Sigmoid colon (tissue), 6 donors: ENCODE measurements at regions not wholly inside any gene's neighbourhood (a gene's known extent, or its start where the extent isn't known, plus 50 kb on each side); places are given as distances from the start of the nearest gene placed in this dataset.

ENCODE experiments used
- DNase-seq: peaks from one replicate; pipeline ENCODE4 v3.0.0-alpha.2; 2019
- H3K27ac ChIP-seq, 4 donors: fragments of 200-600 bp; sonication (generic); one replicate each; pipeline ENCODE4 v1.5.1; 2016 to 2019; ENCODE audit warnings: mild to moderate bottlenecking in 1 of 4
- H3K27me3 ChIP-seq, 3 donors: fragments of 200-600 bp; sonication (generic); one replicate each; pipeline ENCODE4 v1.5.1; 2019; ENCODE audit warnings: mild to moderate bottlenecking in 1 of 3
- H3K36me3 ChIP-seq, 4 donors: fragments of 200-600 bp; sonication (generic); one replicate each; pipeline ENCODE4 v1.5.1; 2016 to 2019
- H3K4me1 ChIP-seq, 4 donors: fragments of 200-600 bp; sonication (generic); one replicate each; pipeline ENCODE4 v1.5.1; 2017 to 2019
- H3K4me3 ChIP-seq, 4 donors: fragments of 200-600 bp; sonication (generic); one replicate each; pipeline ENCODE4 v1.5.1; 2017 to 2019; ENCODE audit warnings: mild to moderate bottlenecking in 2 of 4, moderate library complexity in 1 of 4
- H3K9me3 ChIP-seq, 4 donors: fragments of 200-600 bp in 3 of 4; sonication (generic) in 3 of 4; one replicate each; pipeline versions ENCODE4 v1.5.1 to v1.6.1; 2013 to 2019
- EP300 ChIP-seq, 4 donors: sonication (generic); formaldehyde crosslinking; IDR thresholded peaks; one replicate each; pipeline ENCODE4 v1.6.1; 2017; ENCODE audit warnings: antibody characterized with exemption in 4 of 4
- POLR2A ChIP-seq, 2 donors: fragments of 450-650 bp; IDR thresholded peaks; one replicate each; pipeline ENCODE4 v1.6.1; 2016; ENCODE audit warnings: antibody characterized with exemption in 2 of 2, mild to moderate bottlenecking in 2 of 2, moderate library complexity in 2 of 2
- POLR2AphosphoS5 ChIP-seq, 4 donors: sonication (generic); formaldehyde crosslinking; IDR thresholded peaks; one replicate each; pipeline ENCODE4 v1.6.1; 2017; ENCODE audit warnings: antibody characterized with exemption in 4 of 4
- WGBS, 2 donors: extraction: QIAGEN DNeasy Blood & Tissue Kit; methylation state at CpG; one replicate each; pipeline ENCODE4 v1.1.7; 2013; 5-methylcytosine and 5-hydroxymethylcytosine counted together
- intact Hi-C: fragments of 100-400 bp; cut with DNase I; formaldehyde crosslinking; loops from one replicate; pipeline ENCODE4 v1.15.1; 2023
- TF ChIP-seq, protein P1 (sequence below), 4 experiments: fragments of 450-650 bp in 3 of 4; fragments of 200-600 bp in 1 of 4; IDR thresholded peaks; one replicate each; pipeline ENCODE4 v1.5.1; 2016 to 2019; ENCODE audit warnings: antibody characterized with exemption in 4 of 4, mild to moderate bottlenecking in 3 of 4, moderate library complexity in 2 of 4
- donor health status: healthy with polysubstance abuse.
- donor health status: healthy.

DNA sequence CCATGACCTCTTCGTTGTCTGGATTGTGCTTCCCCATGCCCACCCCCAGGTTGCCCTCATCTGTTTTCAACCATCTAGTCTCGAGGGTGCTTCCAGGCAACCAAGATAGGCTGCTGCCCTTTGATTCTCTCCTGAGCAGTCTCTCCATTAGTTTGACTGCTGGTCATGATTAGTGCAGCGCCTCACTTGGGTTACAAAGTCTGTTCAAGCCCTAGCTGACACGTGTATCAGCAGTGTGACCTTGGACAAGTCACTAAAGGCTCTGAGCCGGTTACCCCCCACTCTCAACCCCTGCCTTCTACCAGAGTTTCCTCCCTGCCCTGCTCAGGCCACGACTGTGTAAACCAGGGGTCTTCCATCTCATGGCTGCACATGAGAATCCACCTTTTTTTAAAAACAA is 185.3 kb upstream of the PWP1 start:
- Histone ChIP-seq H3K36me3 (no peaks in the 10 kb centered on the region), H3K27me3 (no peaks in the 10 kb centered on the region), H3K27ac (no peak overlapping the region), H3K9me3 (no peaks in the 10 kb centered on the region), H3K4me3 (no peak overlapping the region), H3K4me1 (peaks cover 0 to 10% (median 0%) of the 10 kb centered on the region in 4 donors)
- intact Hi-C loops = no loop called here
- 82 to 86% methylated on average over 6 of the region's 6 CpGs for WGBS, 2 donors
- no peak for TF ChIP-seq POLR2AphosphoS5 (IDR thresholded peaks at IDR 0.05)
- TF ChIP-seq, protein P1, sequence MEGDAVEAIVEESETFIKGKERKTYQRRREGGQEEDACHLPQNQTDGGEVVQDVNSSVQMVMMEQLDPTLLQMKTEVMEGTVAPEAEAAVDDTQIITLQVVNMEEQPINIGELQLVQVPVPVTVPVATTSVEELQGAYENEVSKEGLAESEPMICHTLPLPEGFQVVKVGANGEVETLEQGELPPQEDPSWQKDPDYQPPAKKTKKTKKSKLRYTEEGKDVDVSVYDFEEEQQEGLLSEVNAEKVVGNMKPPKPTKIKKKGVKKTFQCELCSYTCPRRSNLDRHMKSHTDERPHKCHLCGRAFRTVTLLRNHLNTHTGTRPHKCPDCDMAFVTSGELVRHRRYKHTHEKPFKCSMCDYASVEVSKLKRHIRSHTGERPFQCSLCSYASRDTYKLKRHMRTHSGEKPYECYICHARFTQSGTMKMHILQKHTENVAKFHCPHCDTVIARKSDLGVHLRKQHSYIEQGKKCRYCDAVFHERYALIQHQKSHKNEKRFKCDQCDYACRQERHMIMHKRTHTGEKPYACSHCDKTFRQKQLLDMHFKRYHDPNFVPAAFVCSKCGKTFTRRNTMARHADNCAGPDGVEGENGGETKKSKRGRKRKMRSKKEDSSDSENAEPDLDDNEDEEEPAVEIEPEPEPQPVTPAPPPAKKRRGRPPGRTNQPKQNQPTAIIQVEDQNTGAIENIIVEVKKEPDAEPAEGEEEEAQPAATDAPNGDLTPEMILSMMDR (IDR thresholded peaks at IDR 0.05) = no peak
- TF ChIP-seq EP300 (IDR thresholded peaks at IDR 0.05) = no peak
- TF ChIP-seq POLR2A (IDR thresholded peaks at IDR 0.05) = no peak
- no peak for DNase-seq

DNA sequence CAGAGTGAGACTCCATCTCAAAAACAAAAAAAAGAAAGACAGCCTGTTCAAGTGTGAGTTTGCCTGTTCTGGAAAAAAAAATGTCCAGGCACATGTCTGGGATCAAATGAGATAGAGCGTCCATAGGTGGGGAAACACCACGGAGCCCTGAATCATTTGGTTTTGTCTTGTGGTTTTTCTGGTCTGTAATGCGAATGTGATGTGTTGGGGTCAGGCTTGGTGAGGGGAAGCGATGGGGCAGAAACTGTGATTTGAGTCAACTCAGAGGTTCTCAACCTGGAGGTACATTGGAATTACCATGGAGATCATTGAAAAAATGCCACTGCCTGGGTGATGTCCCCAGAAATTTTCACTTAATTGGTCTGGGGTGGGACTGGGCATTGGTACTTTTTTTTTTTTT is 183.9 kb upstream of the PWP1 start:
- DNase-seq = no peak
- Histone ChIP-seq H3K27me3 (no peaks in the 10 kb centered on the region), H3K27ac (no peak overlapping the region), H3K4me3 (no peak overlapping the region), H3K36me3 (no peaks in the 10 kb centered on the region), H3K4me1 (peaks cover 0 to 10% (median 0%) of the 10 kb centered on the region in 4 donors), H3K9me3 (no peaks in the 10 kb centered on the region)
- 71 to 88% methylated on average over 4 of the region's 4 CpGs for WGBS, 2 donors
- TF ChIP-seq POLR2A (IDR thresholded peaks at IDR 0.05) (no peak), POLR2AphosphoS5 (IDR thresholded peaks at IDR 0.05) (no peak), EP300 (IDR thresholded peaks at IDR 0.05) (no peak)
- TF ChIP-seq, protein P1 (IDR thresholded peaks at IDR 0.05) = no peak
- intact Hi-C loops = no loop called here

DNA sequence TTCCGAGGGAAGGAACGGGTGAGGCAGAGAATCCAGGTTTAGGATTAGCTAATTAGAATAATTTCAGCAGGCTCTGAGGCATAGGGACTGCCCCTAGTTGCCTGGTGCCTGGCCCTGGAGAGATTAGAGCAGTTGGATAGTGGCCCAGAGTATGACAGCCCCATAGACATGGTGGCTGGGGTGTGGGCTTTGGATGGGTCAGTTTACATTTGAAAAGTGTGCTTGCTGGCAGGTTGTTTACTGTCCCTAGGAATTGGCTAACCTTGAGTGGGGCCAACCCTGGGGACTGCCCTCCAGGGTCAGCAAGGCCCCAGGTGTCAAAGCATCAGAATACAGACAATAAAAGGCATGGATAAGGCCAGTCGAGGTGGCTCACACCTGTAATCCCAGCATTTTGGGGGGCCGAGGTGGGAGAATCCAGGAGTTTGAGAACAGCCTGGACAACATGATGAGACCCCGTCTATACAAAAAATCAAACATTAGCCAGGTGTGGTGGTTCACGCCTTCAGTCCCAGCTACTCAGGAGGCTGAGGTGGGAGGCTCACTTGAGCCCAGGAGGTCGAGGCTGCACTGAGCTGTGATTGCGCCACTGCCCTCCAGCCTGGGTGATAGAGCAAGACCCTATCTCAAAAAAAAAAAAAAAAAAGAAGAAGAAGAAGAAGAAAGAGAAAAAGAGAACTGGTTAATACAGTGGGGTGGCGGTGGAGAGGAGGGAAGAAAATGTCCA is 182.3 kb upstream of the PWP1 start:
- WGBS, 2 donors = 90 to 91% methylated on average over 9 of the region's 9 CpGs

DNA sequence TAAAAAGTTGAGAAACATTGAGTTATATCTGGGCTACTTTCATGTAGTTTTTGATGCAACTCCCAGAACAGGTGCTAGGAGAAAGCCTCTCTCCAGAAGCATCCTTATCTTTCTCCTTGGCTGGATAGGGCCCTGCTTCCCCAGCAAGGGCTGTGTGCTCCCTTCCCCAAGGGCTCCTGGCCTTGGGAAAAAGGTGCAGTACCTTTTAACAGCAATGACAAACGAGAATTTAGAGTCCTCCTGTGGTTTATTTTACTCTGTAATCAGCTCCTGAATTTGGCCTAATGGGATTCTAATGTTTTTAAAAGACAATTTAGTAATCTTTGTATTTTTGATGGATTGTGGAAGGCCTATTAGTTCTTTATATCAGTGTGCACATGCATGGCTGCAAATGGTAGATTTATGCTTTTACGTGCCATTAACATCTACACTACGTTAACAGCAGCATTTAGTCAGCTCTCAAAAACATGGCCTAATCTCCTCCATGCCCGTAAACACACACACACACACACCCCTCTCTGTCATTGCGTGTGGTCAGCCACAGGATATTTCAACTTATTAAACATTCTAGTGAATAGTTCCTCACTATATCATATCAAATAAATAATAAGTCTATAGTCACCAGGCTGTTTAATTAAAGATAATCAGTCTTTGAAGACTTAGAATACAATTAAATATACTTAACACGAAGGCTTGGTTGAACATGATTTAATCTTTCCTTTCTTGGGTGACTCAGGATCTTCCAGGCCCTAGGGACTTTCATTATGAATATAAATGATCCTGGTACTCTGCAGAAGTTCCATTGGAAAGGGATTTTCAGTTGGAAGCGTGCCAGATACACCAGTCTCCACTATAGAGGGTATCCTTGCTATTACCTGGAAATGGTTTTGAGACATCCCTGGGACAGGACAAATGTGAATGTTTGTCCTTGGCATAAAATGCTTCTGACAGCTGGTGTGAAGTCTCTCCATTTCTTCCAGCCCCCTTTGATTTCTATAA is 181.4 kb upstream of the PWP1 start:
- no peak overlapping the region for H3K27ac ChIP-seq
- H3K27me3 ChIP-seq = no peaks in the 10 kb centered on the region
- WGBS, 2 donors = 82 to 83% methylated on average over 7 of the region's 7 CpGs
- peaks cover 0 to 10% (median 0%) of the 10 kb centered on the region in 4 donors for H3K4me1 ChIP-seq
- intact Hi-C loops = no loop called here
- DNase-seq = no peak
- no peak for TF ChIP-seq POLR2AphosphoS5 (IDR thresholded peaks at IDR 0.05)
- TF ChIP-seq, protein P1 (IDR thresholded peaks at IDR 0.05) = no peak
- TF ChIP-seq POLR2A (IDR thresholded peaks at IDR 0.05) = no peak
- no peak for TF ChIP-seq EP300 (IDR thresholded peaks at IDR 0.05)
- no peaks in the 10 kb centered on the region for H3K36me3 ChIP-seq
- H3K4me3 ChIP-seq = no peak overlapping the region
- H3K9me3 ChIP-seq = no peaks in the 10 kb centered on the region

More for the DNA sequence above, 182.3 kb upstream of the PWP1 start:
- no peaks in the 10 kb centered on the region for H3K36me3 ChIP-seq
- no peaks in the 10 kb centered on the region for H3K27me3 ChIP-seq
- no peaks in the 10 kb centered on the region for H3K9me3 ChIP-seq
- intact Hi-C loops = no loop called here
- H3K4me3 ChIP-seq = no peak overlapping the region
- TF ChIP-seq POLR2AphosphoS5 (IDR thresholded peaks at IDR 0.05) (no peak), EP300 (IDR thresholded peaks at IDR 0.05) (no peak)
- peaks cover 0 to 10% (median 0%) of the 10 kb centered on the region in 4 donors for H3K4me1 ChIP-seq
- no peak overlapping the region for H3K27ac ChIP-seq
- no peak for DNase-seq

DNA sequence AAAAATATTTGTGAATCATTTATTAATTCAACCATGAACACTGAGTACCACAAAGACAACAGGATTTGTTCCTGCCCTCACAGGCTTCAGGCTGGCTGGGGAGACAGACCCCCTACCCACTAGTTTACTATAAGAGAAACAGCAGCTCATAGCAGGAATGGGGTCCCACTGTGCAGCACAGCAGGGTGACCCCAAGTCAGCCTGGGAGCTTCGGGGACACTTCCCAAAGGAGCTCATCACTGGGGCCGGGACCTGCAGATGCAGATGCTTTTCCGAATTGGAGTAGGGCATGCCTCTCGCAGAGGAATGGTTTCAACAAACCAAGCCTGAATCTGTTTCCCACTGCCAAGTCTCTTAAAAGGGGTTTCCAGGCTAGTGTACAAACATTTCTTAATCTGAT is 176.2 kb upstream of the PWP1 start:
- no peak overlapping the region for H3K27ac ChIP-seq
- 78 to 82% methylated on average over 4 of the region's 4 CpGs for WGBS, 2 donors
- H3K27me3 ChIP-seq = no peaks in the 10 kb centered on the region
- H3K4me3 ChIP-seq = no peak overlapping the region
- no peaks in the 10 kb centered on the region for H3K36me3 ChIP-seq
- intact Hi-C loops = no loop called here
- peaks cover 0 to 26% (median 3%) of the 10 kb centered on the region in 4 donors for H3K4me1 ChIP-seq
- H3K9me3 ChIP-seq = no peaks in the 10 kb centered on the region
- TF ChIP-seq POLR2A (IDR thresholded peaks at IDR 0.05) = no peak
- TF ChIP-seq, protein P1 (IDR thresholded peaks at IDR 0.05) = no peak
- no peak for DNase-seq
